PC-3 (cell line): ENCODE measurements at regions not wholly inside any gene's neighbourhood (a gene's known extent, or its start where the extent isn't known, plus 50 kb on each side); places are given as distances from the start of the nearest gene placed in this dataset.

Experiments
- ATAC-seq: fragments of 200-7000 bp; cut with Tn5 transposase; 2 replicates; pipeline ENCODE4 v1.9.1; 2020; ENCODE audit warnings: mild to moderate bottlenecking, moderate library complexity
- BruUV-seq: library from RNA; stranded (reverse); fragments of 400-500 nt; replicated peaks from 2 replicates; lab custom pipeline; 2021; lab: Mats Ljungman, UMichigan
- CTCF ChIA-PET: fragments of 300-600 bp; sonication (Branson Sonifier 250); formaldehyde crosslinking; loops from one replicate; lab custom pipeline; 2022; ENCODE audit warnings: antibody characterized with exemption; lab: Charles Lee
- POLR2A ChIA-PET: fragments of 300-600 bp; sonication (Branson Sonifier 250); formaldehyde crosslinking; loops from one replicate; lab custom pipeline; 2022; ENCODE audit warnings: antibody characterized with exemption; ENCODE audit not compliant: unreplicated experiment; lab: Charles Lee
- DNase-seq: peaks from one replicate; pipeline ENCODE4 v3.0.0-alpha.2; 2015
- H2AFZ ChIP-seq: fragments of 300-600 bp; sonication (generic); 2 replicates; pipeline ENCODE4 v1.6.0; 2016; ENCODE audit warnings: antibody characterized with exemption, low read length
- H3F3A ChIP-seq: fragments of 300-600 bp; sonication (generic); one replicate; pipeline ENCODE4 v1.6.0; 2017; ENCODE audit warnings: antibody characterized with exemption, low read length, control low read depth, mild to moderate bottlenecking; ENCODE audit not compliant: unreplicated experiment
- H3K27ac ChIP-seq: fragments of 300-600 bp; sonication (generic); 2 replicates; pipeline ENCODE4 v1.5.1; 2016; ENCODE audit warnings: mild to moderate bottlenecking, low read length
- H3K27me3 ChIP-seq: fragments of 300-600 bp; sonication (generic); 2 replicates; pipeline ENCODE4 v1.6.1; 2016; ENCODE audit warnings: low read length, mixed read lengths
- H3K36me3 ChIP-seq: fragments of 300-600 bp; sonication (generic); 2 replicates; pipeline ENCODE4 v1.6.1; 2016; ENCODE audit warnings: low read depth, mixed run types, low read length, mixed read lengths
- H3K4me1 ChIP-seq: fragments of 300-600 bp; sonication (generic); 2 replicates; pipeline ENCODE4 v1.5.1; 2016; ENCODE audit warnings: low read length; ENCODE audit not compliant: insufficient read depth
- H3K4me2 ChIP-seq: fragments of 300-600 bp; sonication (generic); 2 replicates; pipeline ENCODE4 v1.6.0; 2016; ENCODE audit warnings: low read length
- H3K4me3 ChIP-seq: fragments of 300-600 bp; sonication (generic); 2 replicates; pipeline ENCODE4 v1.5.1; 2016; ENCODE audit warnings: mild to moderate bottlenecking, low read length, mixed read lengths
- H3K79me2 ChIP-seq: fragments of 300-600 bp; sonication (generic); 2 replicates; pipeline ENCODE4 v1.6.1; 2017; ENCODE audit warnings: low read length, mixed read lengths
- H3K9ac ChIP-seq: fragments of 300-600 bp; sonication (generic); 2 replicates; pipeline ENCODE4 v1.6.0; 2016; ENCODE audit warnings: mild to moderate bottlenecking, low read length
- H3K9me2 ChIP-seq: fragments of 300-600 bp; sonication (generic); replicated peaks from 2 replicates; pipeline ENCODE4 v1.6.1; 2016; ENCODE audit warnings: mixed run types, low read length, mixed read lengths
- H3K9me3 ChIP-seq: fragments of 300-600 bp; sonication (generic); 2 replicates; pipeline ENCODE4 v1.6.1; 2016; ENCODE audit warnings: low read length, mixed read lengths
- H4K20me1 ChIP-seq: fragments of 300-600 bp; sonication (generic); 2 replicates; pipeline ENCODE4 v1.6.1; 2016; ENCODE audit warnings: low read length, mixed read lengths
- EZH2 ChIP-seq: fragments of 300-600 bp; sonication (generic); IDR thresholded peaks from one replicate; pipeline ENCODE4 v1.6.1; 2017; ENCODE audit warnings: antibody characterized with exemption, mild to moderate bottlenecking, low read length; ENCODE audit not compliant: unreplicated experiment
- EZH2phosphoT487 ChIP-seq: fragments of 300-600 bp; sonication (generic); IDR thresholded peaks from 2 replicates; pipeline ENCODE4 v1.6.1; 2018; ENCODE audit warnings: mild to moderate bottlenecking, antibody characterized with exemption, low read length, borderline replicate concordance
- intact Hi-C: fragments of 100-400 bp; cut with micrococcal nuclease; formaldehyde crosslinking; loops from 2 replicates; pipeline ENCODE4 v1.9.0; 2023
- TF ChIP-seq, protein P1 (sequence below): fragments of 300-600 bp; sonication (generic); conservative IDR thresholded peaks from 2 replicates; pipeline ENCODE4 v1.5.1; 2017; ENCODE audit warnings: antibody characterized with exemption, low read depth, mild to moderate bottlenecking, low read length

- no peaks in the 10 kb centered on the region for H3K9me3 ChIP-seq
- ChIA-PET CTCF (no interaction called here), POLR2A (no interaction called here)
- H3K27me3 ChIP-seq: no peaks in the 10 kb centered on the region
- peaks cover 16% of the 10 kb centered on the region for H3K4me1 ChIP-seq
- no peak overlapping the region for H3K4me2 ChIP-seq
- no peak overlapping the region for H3K9ac ChIP-seq
- no peak for TF ChIP-seq EZH2phosphoT487
- TF ChIP-seq EZH2: no peak
- TF ChIP-seq, protein P1, sequence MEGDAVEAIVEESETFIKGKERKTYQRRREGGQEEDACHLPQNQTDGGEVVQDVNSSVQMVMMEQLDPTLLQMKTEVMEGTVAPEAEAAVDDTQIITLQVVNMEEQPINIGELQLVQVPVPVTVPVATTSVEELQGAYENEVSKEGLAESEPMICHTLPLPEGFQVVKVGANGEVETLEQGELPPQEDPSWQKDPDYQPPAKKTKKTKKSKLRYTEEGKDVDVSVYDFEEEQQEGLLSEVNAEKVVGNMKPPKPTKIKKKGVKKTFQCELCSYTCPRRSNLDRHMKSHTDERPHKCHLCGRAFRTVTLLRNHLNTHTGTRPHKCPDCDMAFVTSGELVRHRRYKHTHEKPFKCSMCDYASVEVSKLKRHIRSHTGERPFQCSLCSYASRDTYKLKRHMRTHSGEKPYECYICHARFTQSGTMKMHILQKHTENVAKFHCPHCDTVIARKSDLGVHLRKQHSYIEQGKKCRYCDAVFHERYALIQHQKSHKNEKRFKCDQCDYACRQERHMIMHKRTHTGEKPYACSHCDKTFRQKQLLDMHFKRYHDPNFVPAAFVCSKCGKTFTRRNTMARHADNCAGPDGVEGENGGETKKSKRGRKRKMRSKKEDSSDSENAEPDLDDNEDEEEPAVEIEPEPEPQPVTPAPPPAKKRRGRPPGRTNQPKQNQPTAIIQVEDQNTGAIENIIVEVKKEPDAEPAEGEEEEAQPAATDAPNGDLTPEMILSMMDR: no peak
- H3K36me3 ChIP-seq: no peaks in the 10 kb centered on the region
- ATAC-seq (no peak), DNase-seq (no peak)
- no peak overlapping the region for H3K4me3 ChIP-seq
- no peak overlapping the region for H3K27ac ChIP-seq
- no peaks in the 10 kb centered on the region for H3K79me2 ChIP-seq
- H4K20me1 ChIP-seq: no peaks in the 10 kb centered on the region
- intact Hi-C loops: loop anchor here (5.0 to 10.0 kb wide), 5 partner anchors 136 to 1241 kb away; partner anchors contain the start of genes RGMB and RIOK2
- no peak overlapping the region for H2AFZ ChIP-seq
- H3F3A ChIP-seq: no peaks in the 10 kb centered on the region
- no TSS peak for BruUV-seq
- no peaks in the 10 kb centered on the region for H3K9me2 ChIP-seq
Observed at GRCh38 chr5:97531549-97531948, 348.5 kb upstream of the RIOK2 start.

DNA sequence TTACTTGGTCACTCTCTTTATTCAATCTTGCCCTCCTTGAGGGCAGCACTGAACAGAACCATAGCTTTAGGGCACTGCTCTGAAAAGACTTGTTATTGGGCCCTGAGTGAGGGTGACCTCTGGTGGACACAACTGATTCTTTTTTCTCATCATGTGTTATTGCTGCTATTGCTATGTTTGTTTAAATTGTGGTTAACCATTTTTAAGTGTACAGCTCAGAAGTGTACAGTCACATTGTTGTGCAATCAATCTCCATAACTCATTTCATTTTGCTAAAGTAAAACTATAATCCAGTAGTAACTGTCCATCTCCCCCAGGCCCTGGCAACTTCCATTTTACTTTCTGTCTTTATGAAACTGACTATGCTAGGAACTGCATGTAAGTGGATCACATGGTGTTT, 351.1 kb upstream of the RIOK2 start:
- peak overlapping the region; percentile 26 for H3K4me2 ChIP-seq
- no peaks in the 10 kb centered on the region for H3K79me2 ChIP-seq
- TF ChIP-seq EZH2: no peak
- TF ChIP-seq, protein P1: peak; percentile 82
- H3K27me3 ChIP-seq: no peaks in the 10 kb centered on the region
- no peak overlapping the region for H3K9ac ChIP-seq
- no peaks in the 10 kb centered on the region for H3K9me3 ChIP-seq
- ATAC-seq (peak; percentile 92), DNase-seq (peak; percentile 88)
- no peak overlapping the region for H3K4me3 ChIP-seq
- peaks cover 10% of the 10 kb centered on the region for H3K4me1 ChIP-seq
- no peak overlapping the region for H2AFZ ChIP-seq
- peak overlapping the region; percentile 26 for H3K27ac ChIP-seq
- intact Hi-C loops: loop anchor here (1.0 to 10.0 kb wide), 8 partner anchors 105 to 1238 kb away; partner anchors contain the start of genes RGMB and RIOK2
- CTCF ChIA-PET: interaction anchor here (0.5 to 1.5 kb wide), 6 partner anchors 73 to 522 kb away, joined by 3 to 17 read pairs (median 3); no protein-coding TSS in a partner anchor
- no peaks in the 10 kb centered on the region for H4K20me1 ChIP-seq
- no peaks in the 10 kb centered on the region for H3K9me2 ChIP-seq
- POLR2A ChIA-PET: interaction anchor here (0.7 kb wide), 2 partner anchors 282 to 748 kb away, joined by 3 to 10 read pairs; no protein-coding TSS in a partner anchor
- BruUV-seq: no TSS peak
- no peaks in the 10 kb centered on the region for H3F3A ChIP-seq
- no peaks in the 10 kb centered on the region for H3K36me3 ChIP-seq

DNA sequence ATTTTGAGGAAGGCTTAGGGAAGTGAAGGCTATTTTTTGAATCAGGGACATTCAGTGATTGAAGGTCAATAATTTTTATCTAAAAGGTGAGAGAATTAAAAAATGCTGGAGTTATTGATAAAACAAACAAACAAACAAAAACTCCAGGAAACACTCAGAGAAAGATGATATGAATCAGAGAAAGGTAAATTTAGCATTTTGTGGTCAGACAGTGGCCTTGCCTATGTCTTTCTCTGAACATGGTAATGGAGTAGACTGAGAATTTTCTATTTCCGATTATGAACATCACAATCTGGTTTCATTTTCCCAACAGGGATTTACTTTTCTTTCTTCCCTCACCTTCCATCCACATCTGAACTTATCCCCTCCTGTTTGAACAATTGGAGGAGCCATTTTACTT, 353.6 kb upstream of the RIOK2 start:
- Histone ChIP-seq H3K9ac (no peak overlapping the region), H3K4me1 (peaks cover 9% of the 10 kb centered on the region), H3K27me3 (no peaks in the 10 kb centered on the region), H4K20me1 (no peaks in the 10 kb centered on the region), H3F3A (no peaks in the 10 kb centered on the region), H3K27ac (no peak overlapping the region), H3K9me2 (no peaks in the 10 kb centered on the region), H3K9me3 (no peaks in the 10 kb centered on the region), H3K79me2 (no peaks in the 10 kb centered on the region), H3K4me3 (no peak overlapping the region), H3K36me3 (no peaks in the 10 kb centered on the region), H2AFZ (no peak overlapping the region), H3K4me2 (no peak overlapping the region)
- DNase-seq: no peak
- TF ChIP-seq, protein P1: no peak
- TF ChIP-seq EZH2phosphoT487 (no peak), EZH2 (no peak)
- intact Hi-C loops: loop anchor here (10.0 kb wide), 1 partner anchor 448 kb away; no protein-coding TSS in a partner anchor
- ATAC-seq: no peak
- no TSS peak for BruUV-seq
- POLR2A ChIA-PET: no interaction called here
- CTCF ChIA-PET: no interaction called here
